ENCODE measurements at regions not wholly inside any gene's neighbourhood (a gene's known extent, or its start where the extent isn't known, plus 50 kb on each side); places are given as distances from the start of the nearest gene placed in this dataset.

- CTCF ChIA-PET = no interaction called here
- ATAC-seq = no peak
- no peak for TF ChIP-seq ZNF671 (CRISPR knock-in tag; IDR thresholded peaks at IDR 0.05)
- TF ChIP-seq GABPB1 (CRISPR knock-in tag; IDR thresholded peaks at IDR 0.05) = no peak
- no peak for TF ChIP-seq HMGXB4 (CRISPR knock-in tag; IDR thresholded peaks at IDR 0.05)
- TF ChIP-seq ETV6 (CRISPR knock-in tag; IDR thresholded peaks at IDR 0.05) = no peak
- TF ChIP-seq MXD4 (CRISPR knock-in tag; IDR thresholded peaks at IDR 0.05; ENCODE audit: borderline replicate concordance) = no peak
- TF ChIP-seq RORB (CRISPR knock-in tag; IDR thresholded peaks at IDR 0.05) = no peak
- no peak for TF ChIP-seq ZMAT4 (CRISPR knock-in tag; IDR thresholded peaks at IDR 0.05)
- TF ChIP-seq SMAD4 (CRISPR knock-in tag; IDR thresholded peaks at IDR 0.05) = no peak
- no peak for TF ChIP-seq ATF3 (CRISPR knock-in tag; conservative IDR thresholded peaks at IDR 0.05)
- no peak for TF ChIP-seq HMGA2 (CRISPR knock-in tag; IDR thresholded peaks at IDR 0.05)
- TF ChIP-seq ZNF281 (CRISPR knock-in tag; IDR thresholded peaks at IDR 0.05) = no peak
- no peak for TF ChIP-seq ZNF512 (CRISPR knock-in tag; IDR thresholded peaks at IDR 0.05; ENCODE audit: borderline replicate concordance)
- TF ChIP-seq TEAD1 (CRISPR knock-in tag; IDR thresholded peaks at IDR 0.05) = no peak
- no peak for TF ChIP-seq ATF2 (CRISPR knock-in tag; IDR thresholded peaks at IDR 0.05; ENCODE audit: borderline replicate concordance, low read depth)
- TF ChIP-seq ATF6 (CRISPR knock-in tag; IDR thresholded peaks at IDR 0.05) = no peak
- TF ChIP-seq IRF1 (CRISPR knock-in tag; IDR thresholded peaks at IDR 0.05) = no peak
- no peak for TF ChIP-seq MLX (CRISPR knock-in tag; IDR thresholded peaks at IDR 0.05)
- no peak for TF ChIP-seq CREB1 (CRISPR knock-in tag; IDR thresholded peaks at IDR 0.05)
- no peak for TF ChIP-seq ATF1 (CRISPR knock-in tag; IDR thresholded peaks at IDR 0.05)
- TF ChIP-seq NR3C1 (CRISPR knock-in tag; conservative IDR thresholded peaks at IDR 0.05; ENCODE audit: low read depth) = no peak
Observed at GRCh38 chr22:33149611-33150010, 91.4 kb upstream of the SYN3 start.

More at GRCh38 chr22:33149611-33150010, 91.4 kb upstream of the SYN3 start:
- no peak overlapping the region for H3K27ac Mint-ChIP-seq
- H3K4me1 Mint-ChIP-seq = peaks cover 6% of the 10 kb centered on the region; the same call in 1 of the 2 replicates
- DNase-seq (ENCODE audit: low spot score) = no peak
- POLR2A ChIA-PET = interaction anchor here (0.7 kb wide), 1 partner anchor 214 kb away, joined by 3 read pairs; no protein-coding TSS in a partner anchor
- peaks cover 11% of the 10 kb centered on the region for H3K9me3 Mint-ChIP-seq
- no peak overlapping the region for H3K4me3 Mint-ChIP-seq
- peaks cover 4% of the 10 kb centered on the region; the same call in 1 of the 2 replicates for H3K36me3 Mint-ChIP-seq
- peaks cover 8% of the 10 kb centered on the region for H3K27me3 Mint-ChIP-seq (ENCODE audit: low read depth)

Data from WTC11 (cell line).